Peyer's patch (tissue), 4 donors: ENCODE measurements at regions not wholly inside any gene's neighbourhood (a gene's known extent, or its start where the extent isn't known, plus 50 kb on each side); places are given as distances from the start of the nearest gene placed in this dataset.

ENCODE experiments used
- DNase-seq, 3 donors: peaks; one replicate each; pipeline ENCODE4 v3.0.0-alpha.2; 2017 to 2019
- H3K27ac ChIP-seq, 4 donors: fragments of 200-600 bp; sonication (generic); one replicate each; pipeline ENCODE4 v1.5.1; 2016 to 2019
- H3K27me3 ChIP-seq, 2 donors: fragments of 200-600 bp; sonication (generic); one replicate each; pipeline ENCODE4 v1.5.1; 2019
- H3K36me3 ChIP-seq, 3 donors: fragments of 200-600 bp; sonication (generic); one replicate each; pipeline ENCODE4 v1.5.1; 2016 to 2019
- H3K4me1 ChIP-seq, 4 donors: fragments of 200-600 bp; sonication (generic); one replicate each; pipeline ENCODE4 v1.5.1; 2016 to 2019
- H3K4me3 ChIP-seq, 4 donors: fragments of 200-600 bp; sonication (generic); 1 replicate in 3 of 4; 2 replicates in 1 of 4; pipeline ENCODE4 v1.5.1; 2016 to 2019; ENCODE audit warnings: mild to moderate bottlenecking in 1 of 4
- H3K9me3 ChIP-seq, 4 donors: fragments of 200-600 bp; sonication (generic); one replicate each; pipeline ENCODE4 v1.5.1; 2016 to 2019; ENCODE audit warnings: mild to moderate bottlenecking in 1 of 4
- POLR2A ChIP-seq, 2 donors: fragments of 450-650 bp; IDR thresholded peaks; one replicate each; pipeline ENCODE4 v1.5.1; 2017; ENCODE audit warnings: antibody characterized with exemption in 2 of 2, mild to moderate bottlenecking in 2 of 2, moderate library complexity in 2 of 2
- TF ChIP-seq, protein P1 (sequence below), 6 experiments: fragments of 450-650 bp in 4 of 6; fragments of 200-600 bp in 2 of 6; sonication (generic) in 1 of 6; IDR thresholded peaks; one replicate each; pipeline ENCODE4 v1.5.1; 2017 to 2019; ENCODE audit warnings: antibody characterized with exemption in 6 of 6, mild to moderate bottlenecking in 3 of 6, moderate library complexity in 1 of 6

GRCh38 chr20:39605908-39606307, 643.8 kb downstream of the DHX35 start:
- Histone ChIP-seq H3K36me3 (no peaks in the 10 kb centered on the region), H3K9me3 (no peaks in the 10 kb centered on the region), H3K27me3 (no peaks in the 10 kb centered on the region), H3K27ac (no peak overlapping the region), H3K4me1 (no peaks in the 10 kb centered on the region), H3K4me3 (no peak overlapping the region)
- DNase-seq, result no peak
- TF ChIP-seq, protein P1, sequence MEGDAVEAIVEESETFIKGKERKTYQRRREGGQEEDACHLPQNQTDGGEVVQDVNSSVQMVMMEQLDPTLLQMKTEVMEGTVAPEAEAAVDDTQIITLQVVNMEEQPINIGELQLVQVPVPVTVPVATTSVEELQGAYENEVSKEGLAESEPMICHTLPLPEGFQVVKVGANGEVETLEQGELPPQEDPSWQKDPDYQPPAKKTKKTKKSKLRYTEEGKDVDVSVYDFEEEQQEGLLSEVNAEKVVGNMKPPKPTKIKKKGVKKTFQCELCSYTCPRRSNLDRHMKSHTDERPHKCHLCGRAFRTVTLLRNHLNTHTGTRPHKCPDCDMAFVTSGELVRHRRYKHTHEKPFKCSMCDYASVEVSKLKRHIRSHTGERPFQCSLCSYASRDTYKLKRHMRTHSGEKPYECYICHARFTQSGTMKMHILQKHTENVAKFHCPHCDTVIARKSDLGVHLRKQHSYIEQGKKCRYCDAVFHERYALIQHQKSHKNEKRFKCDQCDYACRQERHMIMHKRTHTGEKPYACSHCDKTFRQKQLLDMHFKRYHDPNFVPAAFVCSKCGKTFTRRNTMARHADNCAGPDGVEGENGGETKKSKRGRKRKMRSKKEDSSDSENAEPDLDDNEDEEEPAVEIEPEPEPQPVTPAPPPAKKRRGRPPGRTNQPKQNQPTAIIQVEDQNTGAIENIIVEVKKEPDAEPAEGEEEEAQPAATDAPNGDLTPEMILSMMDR (IDR thresholded peaks at IDR 0.05), result no peak
- no peak for TF ChIP-seq POLR2A (IDR thresholded peaks at IDR 0.05)

DNA sequence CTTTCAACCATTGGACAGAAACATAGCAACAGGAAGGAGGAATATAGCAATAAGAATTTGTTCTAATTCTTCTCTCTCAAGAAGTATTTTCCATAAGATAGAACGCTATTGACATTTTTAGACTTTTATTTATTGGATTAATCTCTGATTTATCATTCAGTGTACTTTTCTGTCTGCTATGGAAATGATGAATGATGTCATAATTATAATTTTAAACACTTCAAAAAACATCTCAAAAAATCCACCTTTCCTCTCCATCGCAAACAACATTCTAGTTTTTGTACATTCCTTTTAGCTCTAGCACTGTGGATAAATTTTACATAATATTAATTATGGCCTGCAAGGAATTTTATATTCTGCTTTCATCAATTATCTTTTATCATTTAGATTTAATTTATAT, 643.2 kb downstream of the DHX35 start:
- H3K36me3 ChIP-seq, result no peaks in the 10 kb centered on the region
- TF ChIP-seq, protein P1 (IDR thresholded peaks at IDR 0.05), result no peak
- no peak for TF ChIP-seq POLR2A (IDR thresholded peaks at IDR 0.05)
- no peak for DNase-seq

GRCh38 chr20:39603219-39603618, 641.1 kb downstream of the DHX35 start:
- TF ChIP-seq, protein P1 (IDR thresholded peaks at IDR 0.05), result no peak
- Histone ChIP-seq H3K27me3 (no peaks in the 10 kb centered on the region), H3K4me1 (no peaks in the 10 kb centered on the region), H3K4me3 (no peak overlapping the region), H3K36me3 (no peaks in the 10 kb centered on the region), H3K9me3 (no peaks in the 10 kb centered on the region), H3K27ac (no peak overlapping the region)
- DNase-seq, result no peak

More for the DNA sequence above, 643.2 kb downstream of the DHX35 start:
- Histone ChIP-seq H3K27ac (no peak overlapping the region), H3K9me3 (no peaks in the 10 kb centered on the region), H3K4me1 (no peaks in the 10 kb centered on the region), H3K27me3 (no peaks in the 10 kb centered on the region), H3K4me3 (no peak overlapping the region)

DNA sequence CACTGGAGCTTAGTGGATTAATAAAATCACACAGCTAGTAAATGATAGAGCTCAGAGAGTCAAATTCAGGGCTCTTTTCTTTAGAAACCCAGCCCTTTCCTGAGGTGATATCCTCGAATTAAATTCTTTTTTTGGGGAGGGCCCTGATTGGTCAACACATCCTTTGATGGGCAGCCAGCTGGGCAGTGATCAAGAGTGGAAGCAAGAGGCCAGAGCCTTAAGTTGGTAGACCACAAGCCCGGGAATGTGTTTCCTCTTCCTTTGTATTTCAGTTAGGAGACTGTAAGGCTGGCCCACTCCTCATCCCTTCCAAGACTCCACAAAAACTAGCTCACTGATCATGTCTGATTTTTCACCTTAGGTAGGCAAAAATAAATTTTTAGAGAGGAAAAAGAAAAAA, 640.5 kb downstream of the DHX35 start:
- TF ChIP-seq, protein P1 (IDR thresholded peaks at IDR 0.05), result no peak
- H3K27me3 ChIP-seq, result no peaks in the 10 kb centered on the region
- no peak overlapping the region for H3K4me3 ChIP-seq
- no peaks in the 10 kb centered on the region for H3K4me1 ChIP-seq
- DNase-seq, result no peak
- H3K9me3 ChIP-seq, result no peaks in the 10 kb centered on the region
- no peaks in the 10 kb centered on the region for H3K36me3 ChIP-seq
- H3K27ac ChIP-seq, result no peak overlapping the region

- H3K27me3 ChIP-seq, result no peaks in the 10 kb centered on the region
- DNase-seq, result no peak
- no peaks in the 10 kb centered on the region for H3K4me1 ChIP-seq
Observed at GRCh38 chr20:39600871-39601270, 638.7 kb downstream of the DHX35 start.

More at GRCh38 chr20:39600871-39601270, 638.7 kb downstream of the DHX35 start:
- Histone ChIP-seq H3K9me3 (no peaks in the 10 kb centered on the region), H3K4me3 (no peak overlapping the region), H3K27ac (no peak overlapping the region), H3K36me3 (no peaks in the 10 kb centered on the region)
- TF ChIP-seq, protein P1 (IDR thresholded peaks at IDR 0.05), result no peak
- TF ChIP-seq POLR2A (IDR thresholded peaks at IDR 0.05), result no peak
